Colonic mucosa (tissue), 4 donors: ENCODE measurements at regions not wholly inside any gene's neighbourhood (a gene's known extent, or its start where the extent isn't known, plus 50 kb on each side); places are given as distances from the start of the nearest gene placed in this dataset.
"Not testable (repeated sequence)": the region's sequence is repeated elsewhere in the genome, so short reads cannot be mapped to it uniquely, and the experiment has no call there.

ENCODE experiments used
- DNase-seq: peaks from one replicate; pipeline ENCODE4 v3.0.0-alpha.2; 2020
- H3K27ac ChIP-seq: fragments of 200-600 bp; one replicate; pipeline ENCODE4 v1.8.0; 2021
- H3K27me3 ChIP-seq: fragments of 200-600 bp; one replicate; pipeline ENCODE4 v1.8.0; 2021
- H3K36me3 ChIP-seq: fragments of 200-600 bp; one replicate; pipeline ENCODE4 v1.8.0; 2021
- H3K4me1 ChIP-seq: fragments of 200-600 bp; one replicate; pipeline ENCODE4 v1.8.0; 2021; ENCODE audit warnings: mild to moderate bottlenecking
- H3K4me3 ChIP-seq: fragments of 200-600 bp; one replicate; pipeline ENCODE4 v1.8.0; 2021
- H3K9ac ChIP-seq, 2 donors: one replicate each; pipeline ENCODE4 v1.7.0; 2013; ENCODE audit warnings: control low read depth in 2 of 2, low read depth in 2 of 2, low read length in 2 of 2
- H3K9me3 ChIP-seq: fragments of 200-600 bp; one replicate; pipeline ENCODE4 v1.8.0; 2021
- intact Hi-C: fragments of 100-400 bp; cut with DNase I; formaldehyde crosslinking; loops from one replicate; pipeline ENCODE4 v1.14.1; 2022
- TF ChIP-seq, protein P1 (sequence below): fragments of 200-600 bp; IDR thresholded peaks from one replicate; pipeline ENCODE4 v1.8.0; 2022; ENCODE audit warnings: antibody characterized with exemption, mild to moderate bottlenecking
- donor health status: healthy.
- donor health status: DM: no; HTN: no; CAD: no.
- donor health status: DM: no; HTN: no; CAD: no.

- TF ChIP-seq, protein P1, sequence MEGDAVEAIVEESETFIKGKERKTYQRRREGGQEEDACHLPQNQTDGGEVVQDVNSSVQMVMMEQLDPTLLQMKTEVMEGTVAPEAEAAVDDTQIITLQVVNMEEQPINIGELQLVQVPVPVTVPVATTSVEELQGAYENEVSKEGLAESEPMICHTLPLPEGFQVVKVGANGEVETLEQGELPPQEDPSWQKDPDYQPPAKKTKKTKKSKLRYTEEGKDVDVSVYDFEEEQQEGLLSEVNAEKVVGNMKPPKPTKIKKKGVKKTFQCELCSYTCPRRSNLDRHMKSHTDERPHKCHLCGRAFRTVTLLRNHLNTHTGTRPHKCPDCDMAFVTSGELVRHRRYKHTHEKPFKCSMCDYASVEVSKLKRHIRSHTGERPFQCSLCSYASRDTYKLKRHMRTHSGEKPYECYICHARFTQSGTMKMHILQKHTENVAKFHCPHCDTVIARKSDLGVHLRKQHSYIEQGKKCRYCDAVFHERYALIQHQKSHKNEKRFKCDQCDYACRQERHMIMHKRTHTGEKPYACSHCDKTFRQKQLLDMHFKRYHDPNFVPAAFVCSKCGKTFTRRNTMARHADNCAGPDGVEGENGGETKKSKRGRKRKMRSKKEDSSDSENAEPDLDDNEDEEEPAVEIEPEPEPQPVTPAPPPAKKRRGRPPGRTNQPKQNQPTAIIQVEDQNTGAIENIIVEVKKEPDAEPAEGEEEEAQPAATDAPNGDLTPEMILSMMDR: no peak
- no peak for DNase-seq
- H3K4me3 ChIP-seq: no peak overlapping the region
- H3K27ac ChIP-seq: no peak overlapping the region
- no peak overlapping the region for H3K9ac ChIP-seq
- no peaks in the 10 kb centered on the region for H3K36me3 ChIP-seq
- intact Hi-C loops: no loop called here
- no peaks in the 10 kb centered on the region for H3K27me3 ChIP-seq
- no peaks in the 10 kb centered on the region for H3K4me1 ChIP-seq
- no peaks in the 10 kb centered on the region for H3K9me3 ChIP-seq
Measured at GRCh38 chr2:107742460-107743027, 84.1 kb upstream of the RGPD4 start.

DNA sequence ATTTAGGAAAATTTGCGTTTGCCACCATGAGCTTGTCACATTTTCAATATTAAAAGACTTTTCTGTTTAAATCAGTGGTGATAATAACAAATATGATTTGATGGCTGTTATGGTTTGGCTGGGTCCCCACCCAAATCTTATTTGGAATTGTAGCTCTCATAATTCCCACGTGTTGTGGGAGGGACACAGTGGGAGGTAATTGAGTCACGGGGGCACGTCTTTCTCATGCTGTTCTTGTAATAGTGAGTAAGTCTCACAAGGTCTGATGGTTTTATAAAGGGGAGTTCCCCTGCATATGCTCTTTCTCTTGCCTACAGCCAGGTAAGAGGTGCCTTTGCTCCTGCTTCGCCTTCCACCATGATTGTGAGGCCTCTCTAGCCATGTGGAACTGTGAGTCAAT, 83.4 kb upstream of the RGPD4 start:
- no peak overlapping the region for H3K27ac ChIP-seq
- intact Hi-C loops: no loop called here
- no peaks in the 10 kb centered on the region for H3K4me1 ChIP-seq
- H3K9me3 ChIP-seq: no peaks in the 10 kb centered on the region
- no peaks in the 10 kb centered on the region for H3K36me3 ChIP-seq
- H3K4me3 ChIP-seq: no peak overlapping the region
- H3K27me3 ChIP-seq: no peaks in the 10 kb centered on the region
- TF ChIP-seq, protein P1: no peak
- no peak for DNase-seq
- H3K9ac ChIP-seq: no peak overlapping the region

DNA sequence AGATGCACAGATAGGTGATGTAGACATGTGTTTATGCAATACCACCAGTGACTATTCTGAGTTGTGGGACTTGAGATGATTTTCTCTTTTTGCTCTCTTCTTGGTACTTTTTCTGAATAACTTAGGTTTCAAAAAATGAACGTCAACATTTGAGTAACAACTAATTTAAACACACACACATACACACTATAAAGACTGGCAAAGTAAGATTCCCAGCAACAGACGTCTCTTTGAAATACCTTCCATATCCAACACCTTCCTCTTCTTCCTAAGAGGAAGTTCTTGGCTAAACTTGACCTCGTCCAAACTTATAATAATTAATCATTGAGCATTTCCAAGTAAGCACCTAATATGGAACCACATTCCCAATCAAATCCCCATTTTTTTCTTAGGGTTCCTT, 81.6 kb upstream of the RGPD4 start:
- TF ChIP-seq, protein P1: no peak
- intact Hi-C loops: no loop called here
- Histone ChIP-seq H3K4me1 (no peaks in the 10 kb centered on the region), H3K27me3 (no peaks in the 10 kb centered on the region), H3K9me3 (no peaks in the 10 kb centered on the region), H3K9ac (no peak overlapping the region), H3K27ac (no peak overlapping the region), H3K4me3 (no peak overlapping the region), H3K36me3 (no peaks in the 10 kb centered on the region)
- DNase-seq: no peak

- H3K4me1 ChIP-seq, H3K27me3 ChIP-seq, H3K27ac ChIP-seq, H3K9me3 ChIP-seq, DNase-seq, intact Hi-C loops, H3K9ac ChIP-seq, H3K36me3 ChIP-seq, H3K4me3 ChIP-seq: not testable (repeated sequence)
Measured at GRCh38 chr2:107746552-107747198, 80.0 kb upstream of the RGPD4 start.

GRCh38 chr2:107747199-107747963, 79.3 kb upstream of the RGPD4 start:
- H3K36me3 ChIP-seq, H3K4me3 ChIP-seq, DNase-seq, H3K27me3 ChIP-seq, H3K27ac ChIP-seq, H3K4me1 ChIP-seq, H3K9ac ChIP-seq, H3K9me3 ChIP-seq, intact Hi-C loops: not testable (repeated sequence)

DNA sequence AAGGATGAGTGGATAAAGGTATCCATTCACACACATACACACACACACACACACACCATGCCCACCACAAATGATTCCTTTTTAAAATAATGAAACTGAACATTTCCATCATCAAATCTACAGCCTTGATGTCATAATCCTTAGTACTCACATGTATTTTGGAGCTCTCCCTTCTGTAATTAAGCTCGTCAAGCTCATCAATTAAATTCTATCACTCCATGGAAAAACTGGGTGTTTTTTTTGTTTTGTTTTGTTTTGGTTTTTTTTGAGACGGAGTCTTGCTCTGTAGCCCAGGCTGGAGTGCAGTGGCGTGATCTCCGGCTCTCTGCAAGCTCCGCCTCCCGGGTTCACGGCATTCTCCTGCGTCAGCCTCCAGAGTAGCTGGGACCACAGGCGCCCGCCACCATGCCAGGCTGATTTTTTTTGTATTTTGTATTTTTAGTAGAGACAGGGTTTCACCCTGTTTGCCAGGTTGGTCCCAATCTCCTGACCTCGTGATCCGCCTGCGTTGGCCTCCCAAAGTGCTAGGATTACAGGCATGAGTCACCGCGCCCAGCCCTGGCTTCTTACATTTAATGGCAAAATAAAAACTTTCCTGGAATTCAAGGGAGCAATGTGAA, 78.6 kb upstream of the RGPD4 start:
- Histone ChIP-seq H3K27me3 (no peaks in the 10 kb centered on the region), H3K4me3 (no peak overlapping the region), H3K27ac (no peak overlapping the region), H3K9ac (no peak overlapping the region), H3K9me3 (no peaks in the 10 kb centered on the region), H3K4me1 (no peaks in the 10 kb centered on the region), H3K36me3 (no peaks in the 10 kb centered on the region)
- TF ChIP-seq, protein P1: no peak
- DNase-seq: no peak
- intact Hi-C loops: no loop called here
